Activated T-helper 2 cell treated with anti-CD3 and anti-CD28 coated beads, Interferon-gamma antibody, Interleukin-2, Interleukin-4, amounts not matched to agents 10 μg/mL and 5 μg/mL and 100 μg/mL, durations not matched to agents 14 hours and 24 hours and 36 hours (primary cell): ENCODE measurements at regions not wholly inside any gene's neighbourhood (a gene's known extent, or its start where the extent isn't known, plus 50 kb on each side); places are given as distances from the start of the nearest gene placed in this dataset.

Experiments used
- DNase-seq: peaks from one replicate; pipeline ENCODE4 v3.0.0; 2021; ENCODE audit warnings: low spot score
- H3K27ac Mint-ChIP-seq: one replicate; pipeline ENCODE4 v1.8.0; 2021; ENCODE audit warnings: mixed read lengths
- H3K27me3 Mint-ChIP-seq: one replicate; pipeline ENCODE4 v1.8.0; 2021; ENCODE audit warnings: low read depth, mixed read lengths
- H3K36me3 Mint-ChIP-seq: one replicate; pipeline ENCODE4 v1.8.0; 2021; ENCODE audit warnings: low read depth, mixed read lengths
- H3K4me1 Mint-ChIP-seq: one replicate; pipeline ENCODE4 v1.8.0; 2021; ENCODE audit warnings: low read depth, mixed read lengths
- H3K4me3 Mint-ChIP-seq: one replicate; pipeline ENCODE4 v1.8.0; 2021; ENCODE audit warnings: low read depth, mild to moderate bottlenecking, moderate library complexity, mixed read lengths
- H3K9me3 Mint-ChIP-seq: one replicate; pipeline ENCODE4 v1.8.0; 2021; ENCODE audit warnings: mixed read lengths
- intact Hi-C: fragments of 100-400 bp; cut with micrococcal nuclease; formaldehyde crosslinking; loops from one replicate; pipeline ENCODE4 v1.15.1; 2023

DNA sequence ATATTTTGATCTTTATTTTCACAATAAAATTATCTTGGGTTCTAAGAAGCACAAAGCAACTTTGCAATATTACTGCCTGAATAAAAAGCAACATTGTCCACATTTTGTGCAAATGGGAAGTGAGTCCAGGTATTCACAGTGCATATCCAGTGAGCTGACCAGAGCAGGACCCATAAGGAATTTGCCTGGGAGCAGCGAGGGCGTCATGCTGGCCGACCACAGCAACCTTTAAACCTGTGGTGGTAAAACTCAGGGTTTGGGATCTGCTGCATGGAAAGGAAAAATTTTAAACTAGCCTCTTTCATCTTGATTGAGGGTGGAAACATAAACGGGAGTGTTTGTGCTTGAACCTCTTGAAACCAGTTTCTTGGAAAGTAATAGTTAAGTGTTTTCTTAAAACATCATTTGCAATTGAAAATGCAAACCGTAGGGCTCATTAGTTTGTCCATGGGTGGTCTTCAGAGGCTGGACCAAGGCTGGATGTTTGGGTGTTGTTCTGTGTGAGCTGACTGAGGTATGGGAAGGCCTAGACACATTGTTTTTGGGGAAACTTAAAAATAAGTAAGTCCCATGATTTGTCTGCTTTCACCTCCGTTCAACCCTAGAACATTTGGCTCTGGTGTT, 85.0 kb upstream of the ANKH start:
- DNase-seq, result no peak
- H3K4me3 Mint-ChIP-seq, result no peak overlapping the region

DNA sequence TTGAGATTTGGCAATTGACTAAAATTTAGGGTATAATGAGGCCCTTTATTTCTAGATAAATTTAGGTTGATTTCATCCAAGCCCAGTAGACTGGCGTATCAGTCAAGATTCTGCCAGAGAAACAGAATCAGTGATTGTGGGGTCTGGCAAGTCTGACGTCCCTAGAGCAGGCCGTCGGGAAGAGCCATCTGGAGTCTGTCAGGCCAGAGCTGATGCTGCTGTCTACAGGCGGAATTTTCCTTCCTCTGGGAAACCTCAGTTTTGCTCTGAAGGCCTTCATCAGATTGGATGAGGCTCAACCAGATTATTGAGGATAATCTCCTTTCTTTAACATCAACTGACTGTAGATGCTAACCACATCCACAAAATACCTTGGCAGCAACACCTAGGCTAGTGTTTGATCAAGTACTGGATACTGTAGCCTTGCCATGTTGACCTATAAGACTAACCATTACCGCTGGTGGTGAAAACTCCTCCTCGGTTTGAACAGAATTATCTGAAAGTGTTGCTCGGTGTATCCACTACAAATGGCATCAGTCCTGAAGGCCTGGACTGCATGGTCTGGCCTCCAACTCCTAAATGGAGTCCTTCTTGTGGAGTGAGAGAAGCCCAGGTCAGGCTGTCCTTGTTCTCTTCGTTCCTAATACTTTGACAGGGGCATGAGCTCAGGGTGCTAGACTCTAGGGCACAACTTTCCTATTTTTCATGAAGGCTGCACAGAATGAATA, 83.2 kb upstream of the ANKH start:
- H3K27ac Mint-ChIP-seq, result no peak overlapping the region
- peaks cover 5% of the 10 kb centered on the region for H3K4me1 Mint-ChIP-seq
- intact Hi-C loops, result no loop called here
- H3K36me3 Mint-ChIP-seq, result no peaks in the 10 kb centered on the region
- no peaks in the 10 kb centered on the region for H3K9me3 Mint-ChIP-seq
- H3K27me3 Mint-ChIP-seq, result no peaks in the 10 kb centered on the region
- no peak overlapping the region for H3K4me3 Mint-ChIP-seq
- no peak for DNase-seq

More for the DNA sequence above, 85.0 kb upstream of the ANKH start:
- Mint-ChIP-seq H3K4me1 (peaks cover 5% of the 10 kb centered on the region), H3K27me3 (no peaks in the 10 kb centered on the region), H3K9me3 (no peaks in the 10 kb centered on the region), H3K36me3 (no peaks in the 10 kb centered on the region), H3K27ac (no peak overlapping the region)
- intact Hi-C loops, result no loop called here

DNA sequence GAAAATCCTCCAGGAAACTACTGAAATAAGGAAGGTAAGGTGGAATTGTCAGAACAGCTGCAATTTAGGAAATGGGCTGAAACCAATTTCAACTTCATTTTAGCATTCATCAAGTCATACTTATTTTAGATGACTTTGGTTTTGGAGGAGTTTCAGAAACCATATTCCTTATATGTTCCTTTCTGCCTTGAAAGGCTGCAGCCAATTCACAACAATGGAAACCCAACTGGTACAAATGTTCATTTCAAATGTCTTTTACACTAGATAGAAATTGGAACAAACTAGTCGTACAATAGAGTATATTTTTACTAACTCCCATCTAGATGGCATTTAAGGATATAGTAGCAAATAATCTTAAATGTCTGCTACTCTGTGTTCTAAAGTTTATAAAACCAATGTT, 82.6 kb upstream of the ANKH start:
- H3K27ac Mint-ChIP-seq, result no peak overlapping the region
- intact Hi-C loops, result no loop called here
- no peaks in the 10 kb centered on the region for H3K36me3 Mint-ChIP-seq
- DNase-seq, result no peak
- peaks cover 4% of the 10 kb centered on the region for H3K27me3 Mint-ChIP-seq
- peaks cover 2% of the 10 kb centered on the region for H3K9me3 Mint-ChIP-seq
- H3K4me1 Mint-ChIP-seq, result peaks cover 5% of the 10 kb centered on the region
- H3K4me3 Mint-ChIP-seq, result no peak overlapping the region

DNA sequence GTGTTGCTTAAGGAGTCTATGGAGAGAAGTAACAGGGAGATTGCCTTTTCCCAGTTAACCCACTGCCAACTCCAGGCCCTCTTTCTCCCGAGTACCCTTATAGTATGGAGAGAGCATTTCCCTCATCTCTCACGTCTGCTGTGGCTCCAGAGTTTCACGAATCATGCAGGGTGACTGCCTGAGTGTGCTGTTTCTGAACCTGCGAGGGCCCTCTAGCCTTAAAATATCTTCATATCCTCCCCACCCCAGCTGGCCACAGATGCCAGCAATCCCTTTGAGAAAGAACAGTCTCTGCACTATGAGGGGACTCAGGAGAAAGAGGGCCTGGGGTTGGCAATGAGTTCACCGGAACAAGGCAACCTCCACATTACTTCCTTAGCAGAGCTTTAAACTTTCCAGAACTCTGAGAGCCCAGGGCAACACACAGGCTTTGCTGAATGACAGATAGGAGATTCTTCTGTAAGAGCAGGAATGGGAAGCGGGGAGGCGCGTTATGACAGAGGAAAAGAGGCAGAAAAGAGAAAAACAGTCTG, 81.6 kb upstream of the ANKH start:
- peaks cover 5% of the 10 kb centered on the region for H3K4me1 Mint-ChIP-seq
- H3K27me3 Mint-ChIP-seq, result peaks cover 5% of the 10 kb centered on the region
- no peaks in the 10 kb centered on the region for H3K36me3 Mint-ChIP-seq
- DNase-seq, result no peak
- H3K4me3 Mint-ChIP-seq, result no peak overlapping the region
- H3K27ac Mint-ChIP-seq, result no peak overlapping the region
- intact Hi-C loops, result no loop called here
- H3K9me3 Mint-ChIP-seq, result peaks cover 4% of the 10 kb centered on the region

DNA sequence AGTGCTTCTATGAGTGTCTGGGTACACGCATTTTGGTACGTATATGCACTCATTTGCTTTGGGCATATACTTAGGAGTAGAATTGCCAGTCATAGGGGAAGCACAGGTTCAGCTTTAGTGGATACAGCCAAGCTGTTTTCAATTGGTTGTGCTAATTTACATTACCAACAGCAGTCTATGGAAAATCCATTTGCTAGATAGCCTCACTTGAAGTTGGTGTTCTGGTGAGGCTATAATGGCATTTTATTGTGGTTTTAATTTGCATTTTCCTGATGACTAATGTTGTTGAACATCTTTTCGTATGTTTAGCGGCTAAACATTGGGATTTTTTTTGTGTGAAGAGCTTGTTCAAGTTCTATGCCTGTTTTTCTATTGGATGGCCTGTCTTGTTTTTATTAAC, 76.8 kb upstream of the ANKH start:
- H3K36me3 Mint-ChIP-seq, result no peaks in the 10 kb centered on the region
- intact Hi-C loops, result no loop called here
- peaks cover 5% of the 10 kb centered on the region for H3K27me3 Mint-ChIP-seq
- no peak for DNase-seq
- H3K27ac Mint-ChIP-seq, result no peak overlapping the region
- peaks cover 6% of the 10 kb centered on the region for H3K4me1 Mint-ChIP-seq
- H3K4me3 Mint-ChIP-seq, result no peak overlapping the region
- H3K9me3 Mint-ChIP-seq, result peaks cover 4% of the 10 kb centered on the region

DNA sequence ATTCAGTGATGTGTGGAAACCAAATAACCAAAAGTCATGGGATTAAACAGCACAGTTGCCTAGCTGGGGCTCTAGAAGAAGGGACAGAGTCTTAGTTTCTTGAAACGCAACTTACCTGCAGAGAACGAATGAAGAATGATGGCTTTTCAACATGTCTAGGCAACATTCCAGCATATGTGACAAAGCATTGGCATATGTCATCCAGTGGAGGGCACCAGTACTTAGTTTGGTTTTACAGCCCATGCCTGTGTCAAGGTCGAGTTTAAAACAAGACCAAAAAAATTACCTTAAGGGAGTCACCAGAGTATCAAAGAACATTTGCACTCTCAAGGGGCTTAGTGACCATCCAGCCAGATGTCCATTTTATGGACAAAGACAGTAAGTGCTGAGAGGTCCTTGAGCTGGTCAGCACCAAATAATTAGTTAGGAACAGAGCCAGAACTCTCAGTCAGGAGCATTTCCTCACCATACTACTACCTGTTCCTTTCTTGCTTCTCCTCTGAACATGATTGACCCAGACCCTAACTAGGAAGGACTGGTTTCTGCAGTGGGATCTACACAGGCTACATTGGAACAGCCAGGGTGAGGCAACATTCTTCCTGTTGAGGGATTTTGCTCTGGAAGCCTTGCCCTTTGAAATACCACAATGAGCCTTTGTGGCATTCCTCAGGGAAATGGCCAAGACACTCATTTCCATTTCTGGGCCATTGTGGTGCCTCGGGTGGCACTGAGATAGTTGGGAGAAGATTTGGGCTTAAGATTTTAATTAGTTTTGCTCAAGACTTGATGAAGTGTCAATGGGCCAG, 75.4 kb upstream of the ANKH start:
- Mint-ChIP-seq H3K27me3 (peaks cover 8% of the 10 kb centered on the region), H3K36me3 (no peaks in the 10 kb centered on the region), H3K4me1 (peaks cover 6% of the 10 kb centered on the region), H3K27ac (no peak overlapping the region), H3K9me3 (peaks cover 4% of the 10 kb centered on the region), H3K4me3 (no peak overlapping the region)
- intact Hi-C loops, result loop anchor here (1.0 kb wide), 1 partner anchor 56 kb away; no protein-coding TSS in a partner anchor
- DNase-seq, result no peak

DNA sequence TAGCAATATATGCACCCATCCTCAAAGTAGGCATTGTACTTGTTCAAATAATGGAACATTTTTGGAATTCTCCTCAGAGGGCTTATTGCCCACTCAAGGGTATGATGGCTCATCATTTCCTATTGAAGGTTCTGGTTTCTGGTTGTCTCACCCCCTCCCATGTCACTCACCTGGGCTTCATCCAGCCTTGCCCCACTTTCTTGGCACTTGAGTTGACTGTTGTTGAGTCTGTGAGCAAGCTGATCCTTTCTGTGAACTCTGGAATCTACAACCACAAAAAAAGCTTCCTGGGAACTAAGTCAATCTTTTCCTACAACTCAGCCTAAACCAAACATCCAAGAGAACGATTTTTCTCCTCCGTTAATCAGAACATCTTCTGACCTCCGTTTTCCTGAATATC, 73.9 kb upstream of the ANKH start:
- Mint-ChIP-seq H3K27ac (no peak overlapping the region), H3K27me3 (peaks cover 8% of the 10 kb centered on the region), H3K4me1 (peaks cover 6% of the 10 kb centered on the region), H3K4me3 (no peak overlapping the region), H3K9me3 (peaks cover 4% of the 10 kb centered on the region), H3K36me3 (no peaks in the 10 kb centered on the region)
- intact Hi-C loops, result no loop called here
- DNase-seq, result no peak

DNA sequence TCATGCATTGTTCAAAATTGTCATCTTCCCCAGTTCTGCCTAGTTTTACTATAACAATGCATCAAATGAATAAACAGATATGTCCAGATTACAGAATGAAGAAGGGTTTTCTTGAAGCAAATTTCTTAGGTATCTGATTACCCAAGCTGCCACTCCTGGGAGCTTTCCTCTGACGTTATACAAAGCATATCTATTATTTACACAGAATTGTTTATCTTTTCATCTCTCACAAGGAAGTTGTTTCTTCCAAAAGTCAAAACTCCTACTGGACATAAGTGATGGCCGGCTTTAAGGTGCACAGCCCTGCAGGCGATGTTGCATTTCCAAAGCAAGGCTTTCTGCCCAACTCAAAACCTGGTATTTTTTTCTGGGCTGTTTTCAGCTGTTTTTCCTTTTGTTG, 73.4 kb upstream of the ANKH start:
- H3K27ac Mint-ChIP-seq, result no peak overlapping the region
- H3K36me3 Mint-ChIP-seq, result no peaks in the 10 kb centered on the region
- peaks cover 8% of the 10 kb centered on the region for H3K27me3 Mint-ChIP-seq
- no peak overlapping the region for H3K4me3 Mint-ChIP-seq
- H3K4me1 Mint-ChIP-seq, result peaks cover 6% of the 10 kb centered on the region
- intact Hi-C loops, result no loop called here
- peaks cover 4% of the 10 kb centered on the region for H3K9me3 Mint-ChIP-seq
- no peak for DNase-seq

DNA sequence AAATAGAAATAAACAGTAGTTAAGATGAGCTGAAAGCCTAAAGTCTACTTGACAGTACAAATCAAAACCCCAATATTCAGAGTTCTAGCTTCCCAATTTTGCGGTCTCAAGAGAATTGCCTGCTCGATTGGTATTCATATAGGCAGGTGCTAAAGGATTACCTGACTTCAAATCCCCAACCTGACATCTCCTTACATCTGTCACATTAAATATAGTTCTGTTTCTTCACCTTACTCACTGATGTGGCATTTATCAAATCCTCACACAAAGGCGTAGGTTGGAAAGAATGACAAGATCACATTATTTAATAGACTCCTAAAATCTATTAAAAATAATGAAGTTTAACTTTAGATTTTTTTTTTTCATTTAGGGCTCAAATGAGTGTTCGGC, 72.8 kb upstream of the ANKH start:
- Mint-ChIP-seq H3K4me1 (peaks cover 6% of the 10 kb centered on the region), H3K27me3 (peaks cover 5% of the 10 kb centered on the region), H3K27ac (no peak overlapping the region), H3K4me3 (no peak overlapping the region), H3K9me3 (peaks cover 3% of the 10 kb centered on the region), H3K36me3 (no peaks in the 10 kb centered on the region)
- no peak for DNase-seq
- intact Hi-C loops, result no loop called here

DNA sequence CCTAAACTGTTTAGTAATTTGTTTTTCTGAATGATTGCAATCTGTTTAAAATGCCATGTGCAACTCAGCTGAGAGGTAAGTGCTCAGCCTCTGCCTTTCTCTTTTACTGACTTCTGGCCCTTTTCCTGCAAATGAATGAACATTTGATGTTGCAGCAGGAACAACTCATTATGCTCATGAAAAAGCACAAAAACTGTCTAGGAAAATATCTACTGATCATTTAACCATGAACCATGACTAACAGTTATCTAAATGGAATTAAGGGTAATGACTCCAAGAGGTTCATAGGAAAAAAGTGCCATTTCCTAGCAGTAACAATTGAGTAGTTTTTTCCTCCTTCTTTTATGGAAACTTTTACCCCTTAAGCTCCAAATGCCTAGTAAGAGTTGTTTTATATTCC, 70.6 kb upstream of the ANKH start:
- H3K4me1 Mint-ChIP-seq, result peaks cover 7% of the 10 kb centered on the region
- intact Hi-C loops, result no loop called here
- no peaks in the 10 kb centered on the region for H3K9me3 Mint-ChIP-seq

DNA sequence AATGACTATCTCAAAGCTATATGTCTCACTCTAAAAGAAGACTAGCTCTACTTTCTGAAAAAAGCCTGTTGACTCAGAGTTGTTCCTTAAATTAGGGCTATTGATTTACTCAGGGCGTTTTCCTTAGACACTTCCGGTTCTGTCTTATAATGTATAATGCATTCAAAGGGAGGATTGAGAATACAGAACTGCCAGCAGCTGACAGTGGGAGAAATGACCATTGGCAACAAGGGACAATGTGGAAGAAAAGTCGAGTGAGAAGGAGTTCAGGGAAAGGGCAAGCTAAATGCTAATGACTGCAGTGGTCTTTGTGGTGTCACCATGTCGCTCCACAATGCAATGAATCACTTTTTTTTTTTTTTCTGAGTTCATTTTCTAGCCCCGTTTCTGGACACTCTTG, 65.7 kb upstream of the ANKH start:
- intact Hi-C loops, result no loop called here
- Mint-ChIP-seq H3K27me3 (peaks cover 6% of the 10 kb centered on the region), H3K9me3 (no peaks in the 10 kb centered on the region), H3K27ac (no peak overlapping the region), H3K4me1 (peaks cover 8% of the 10 kb centered on the region), H3K4me3 (no peak overlapping the region), H3K36me3 (no peaks in the 10 kb centered on the region)
- DNase-seq, result no peak

More for the DNA sequence above, 70.6 kb upstream of the ANKH start:
- Mint-ChIP-seq H3K36me3 (no peaks in the 10 kb centered on the region), H3K27me3 (peaks cover 4% of the 10 kb centered on the region), H3K27ac (no peak overlapping the region), H3K4me3 (no peak overlapping the region)
- no peak for DNase-seq

DNA sequence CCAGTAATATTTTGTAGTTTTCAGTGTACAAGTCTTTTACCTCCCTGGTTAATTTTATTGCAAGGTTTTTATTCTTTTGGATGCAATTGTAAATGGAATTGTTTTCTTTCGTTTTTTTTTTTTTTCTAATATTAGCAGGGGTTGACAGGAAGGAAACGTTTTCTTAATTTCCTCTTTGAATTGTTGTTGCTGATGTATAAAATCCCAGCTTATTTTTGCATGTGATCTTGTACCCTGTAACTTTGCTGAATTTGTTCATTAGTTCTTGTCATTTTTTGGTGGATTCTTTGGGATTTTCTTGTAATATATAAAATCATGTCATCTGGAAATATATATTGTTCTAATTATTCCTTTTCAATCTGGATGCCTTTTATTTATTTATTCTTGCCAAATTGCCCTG, 65.0 kb upstream of the ANKH start:
- Mint-ChIP-seq H3K4me3 (no peak overlapping the region), H3K9me3 (no peaks in the 10 kb centered on the region), H3K4me1 (peaks cover 8% of the 10 kb centered on the region), H3K27ac (no peak overlapping the region), H3K36me3 (no peaks in the 10 kb centered on the region), H3K27me3 (peaks cover 5% of the 10 kb centered on the region)
- intact Hi-C loops, result no loop called here
- DNase-seq, result no peak

DNA sequence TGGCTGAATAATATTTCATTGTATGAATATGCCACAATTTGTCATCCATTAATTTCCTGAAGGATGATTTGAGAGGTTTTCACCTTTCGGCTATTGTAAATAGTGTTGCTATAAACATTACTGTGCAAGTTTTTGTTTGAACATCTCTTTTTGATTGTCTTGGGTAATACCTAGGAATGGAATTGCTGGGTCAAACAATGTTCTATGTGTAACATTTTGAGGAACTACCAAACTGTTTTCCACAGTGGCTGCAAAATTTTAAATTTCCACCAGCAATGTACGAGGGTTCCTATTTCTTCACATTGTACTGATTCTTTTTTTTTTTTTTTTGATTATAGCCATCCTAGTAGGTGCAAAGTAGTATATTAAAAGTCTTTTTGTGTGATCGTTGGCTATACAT, 63.8 kb upstream of the ANKH start:
- Mint-ChIP-seq H3K27me3 (peaks cover 5% of the 10 kb centered on the region), H3K9me3 (no peaks in the 10 kb centered on the region), H3K36me3 (no peaks in the 10 kb centered on the region), H3K27ac (no peak overlapping the region), H3K4me1 (peaks cover 8% of the 10 kb centered on the region), H3K4me3 (no peak overlapping the region)
- intact Hi-C loops, result no loop called here
- DNase-seq, result no peak
